ENCODE measurements at regions not wholly inside any gene's neighbourhood (a gene's known extent, or its start where the extent isn't known, plus 50 kb on each side); places are given as distances from the start of the nearest gene placed in this dataset.

DNA sequence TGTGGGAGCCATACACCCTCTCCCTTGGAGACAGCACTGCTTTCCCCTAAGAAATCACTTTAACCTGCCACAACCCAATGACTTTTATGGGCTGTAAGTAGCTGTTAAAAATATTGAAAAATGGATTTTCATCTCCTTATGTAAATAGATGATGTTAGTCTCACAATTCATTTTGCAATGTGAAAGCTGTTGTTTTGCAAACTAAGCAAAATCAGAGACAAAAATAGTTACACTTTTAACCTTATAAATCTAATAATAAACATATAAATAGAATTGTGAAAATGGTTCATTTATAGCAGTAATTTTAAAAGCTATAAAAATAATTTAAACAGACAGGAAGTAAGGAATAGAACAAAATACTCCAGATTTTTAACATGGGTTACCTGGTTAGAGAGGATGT, 268.8 kb upstream of the MAGI2 start:
- intact Hi-C loops (cut with micrococcal nuclease): no loop called here

DNA sequence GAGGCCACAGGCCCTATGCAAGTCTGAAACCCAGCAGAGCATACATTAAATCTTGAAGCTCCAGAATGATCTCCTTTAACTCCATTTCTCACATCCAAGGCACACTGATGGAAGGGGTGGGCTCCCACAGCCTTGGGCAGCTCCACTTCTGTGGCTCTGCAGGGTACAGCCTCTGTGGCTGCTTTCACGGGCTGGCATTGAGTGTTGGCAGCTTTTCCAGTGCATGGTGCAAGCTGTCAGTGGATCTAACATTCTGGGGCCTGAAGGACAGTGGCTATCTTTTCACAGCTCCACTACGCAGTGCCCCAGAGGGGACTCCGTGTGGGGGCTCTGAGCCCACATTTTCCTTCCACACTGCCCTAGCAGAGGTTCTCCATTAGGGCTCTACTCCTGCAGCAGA, 265.7 kb upstream of the MAGI2 start:
- intact Hi-C loops (cut with micrococcal nuclease): no loop called here

DNA sequence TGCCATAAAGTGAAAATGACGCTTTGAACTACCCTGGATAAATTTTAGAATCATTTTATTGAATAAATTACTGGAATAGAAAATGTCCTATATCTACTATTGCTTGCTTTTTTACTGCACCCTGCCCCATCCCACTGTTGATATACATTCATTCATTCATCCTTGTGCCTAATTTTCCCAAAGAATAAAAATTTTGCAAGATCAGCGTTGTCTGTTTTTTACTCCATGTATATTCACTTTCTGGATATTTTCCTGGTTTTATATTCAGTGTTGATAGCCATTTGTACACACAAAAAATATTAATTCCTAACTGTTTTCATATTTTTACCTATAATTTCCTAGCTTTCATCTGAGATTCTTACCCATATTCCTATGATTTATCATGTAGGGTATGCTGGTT, 262.9 kb upstream of the MAGI2 start:
- intact Hi-C loops (cut with micrococcal nuclease): no loop called here

DNA sequence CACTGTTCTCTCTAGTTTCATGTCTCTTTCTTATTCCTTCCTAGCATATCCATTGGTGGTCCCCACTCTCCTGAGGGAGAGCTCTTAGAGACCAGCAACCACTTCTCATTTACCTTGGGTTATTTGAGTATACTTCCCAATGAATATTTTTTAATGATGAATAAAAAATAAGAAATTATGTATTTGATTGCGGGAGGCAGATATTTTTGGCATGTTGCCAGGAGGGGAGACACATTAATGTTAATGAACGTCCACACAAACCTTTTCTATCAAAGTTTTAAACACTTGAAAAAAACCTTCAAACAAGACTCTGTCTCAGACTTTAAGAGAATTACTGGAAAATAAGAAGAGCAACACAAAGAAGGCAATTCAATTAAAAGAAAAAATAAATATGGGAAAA, 260.6 kb upstream of the MAGI2 start:
- intact Hi-C loops (cut with micrococcal nuclease): no loop called here

DNA sequence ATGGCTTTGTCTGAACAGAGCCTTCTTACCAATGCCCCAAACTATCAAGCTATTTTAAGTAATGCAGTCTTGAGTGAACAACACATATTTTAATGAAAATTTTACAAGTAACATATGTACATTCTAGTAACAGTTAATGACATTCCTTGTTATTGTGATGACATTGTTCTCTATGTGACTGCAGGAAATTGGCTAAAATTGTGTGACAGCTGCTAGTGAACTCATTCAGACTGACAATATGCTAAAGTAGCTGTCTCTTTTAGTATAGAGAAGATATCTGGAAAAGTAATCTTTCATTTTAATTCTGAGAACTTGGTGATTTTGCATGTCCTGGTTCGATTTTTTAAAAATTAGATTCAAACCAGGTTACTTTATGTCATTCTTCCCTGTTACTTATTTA, 259.8 kb upstream of the MAGI2 start:
- intact Hi-C loops (cut with micrococcal nuclease): no loop called here

DNA sequence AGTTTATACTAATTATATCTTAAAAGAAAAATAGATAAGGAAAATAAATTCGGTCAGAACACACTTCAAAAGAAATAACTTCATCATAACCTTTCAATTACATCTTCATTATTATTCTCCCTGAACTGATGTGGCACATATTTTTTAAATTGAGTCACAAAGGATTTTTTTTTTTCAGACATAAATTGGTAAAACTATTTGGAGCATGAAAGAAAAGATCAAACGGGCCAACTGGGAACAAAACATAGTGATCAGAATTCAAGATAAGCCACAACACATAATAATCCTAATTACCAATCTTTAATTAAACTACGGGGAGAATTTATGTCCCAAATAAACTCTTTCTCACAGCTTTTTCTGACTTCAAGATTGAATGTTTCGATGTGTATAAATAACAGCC, 258.2 kb upstream of the MAGI2 start:
- intact Hi-C loops (cut with micrococcal nuclease): no loop called here

DNA sequence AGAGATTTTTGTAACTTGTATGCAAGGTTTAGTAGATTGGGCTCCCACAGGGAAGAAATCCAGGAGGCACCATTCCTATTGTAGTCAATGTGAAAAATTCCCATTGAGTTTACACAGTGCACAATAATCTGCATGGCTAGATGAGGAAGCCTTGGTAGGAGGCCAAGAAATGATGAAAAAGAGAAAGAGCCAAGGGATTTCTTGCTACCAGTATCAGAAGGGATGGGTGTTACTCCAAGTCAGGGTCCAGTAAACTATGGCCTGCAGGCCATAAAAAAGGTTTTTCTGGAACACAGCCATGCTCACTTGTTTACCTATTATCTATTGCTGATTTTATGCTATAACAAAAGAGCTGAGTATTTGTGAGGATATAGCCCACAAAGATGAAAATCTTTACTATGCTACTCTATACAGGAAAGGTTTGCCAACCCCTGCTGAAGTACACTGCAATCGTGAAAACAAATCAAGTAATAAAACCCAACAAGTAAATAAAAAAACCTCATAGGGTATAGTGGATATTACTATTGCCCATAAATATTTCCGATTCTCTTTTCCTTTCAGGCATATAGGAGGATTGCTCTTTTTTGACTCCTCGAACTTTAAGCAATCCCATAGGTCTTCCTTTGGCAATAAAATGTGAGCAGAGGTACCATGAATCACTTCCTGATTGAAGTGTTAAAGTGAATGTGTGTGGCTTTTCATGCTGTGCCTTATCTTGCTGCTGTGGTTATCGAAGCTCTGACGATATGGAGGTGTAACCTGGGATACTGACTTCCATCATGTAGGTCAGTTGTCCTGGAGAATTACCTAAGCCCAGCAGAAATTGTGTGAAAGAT, 256.3 kb upstream of the MAGI2 start:
- intact Hi-C loops (cut with micrococcal nuclease): loop anchor here (5.0 kb wide), 1 partner anchor 1558 kb away; no protein-coding TSS in a partner anchor

DNA sequence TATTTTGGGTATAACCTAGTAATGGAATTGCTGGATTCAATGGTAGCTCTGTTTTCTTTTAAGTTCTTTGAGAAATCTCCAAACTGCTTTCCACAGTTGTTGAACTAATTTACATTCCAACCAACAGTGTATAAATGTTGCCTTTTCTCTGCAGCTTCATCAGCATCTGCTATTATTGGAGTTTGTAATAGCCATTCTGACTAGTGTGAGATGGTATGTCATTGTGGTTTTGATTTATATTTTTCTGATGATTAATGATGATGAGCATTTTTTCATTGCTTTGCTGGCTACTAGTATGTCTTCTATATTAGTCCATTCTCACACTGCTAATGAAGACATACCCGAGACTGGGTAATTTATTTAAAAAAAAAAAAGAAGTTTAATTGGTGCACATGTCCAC, 248.6 kb upstream of the MAGI2 start:
- intact Hi-C loops (cut with micrococcal nuclease): no loop called here

DNA sequence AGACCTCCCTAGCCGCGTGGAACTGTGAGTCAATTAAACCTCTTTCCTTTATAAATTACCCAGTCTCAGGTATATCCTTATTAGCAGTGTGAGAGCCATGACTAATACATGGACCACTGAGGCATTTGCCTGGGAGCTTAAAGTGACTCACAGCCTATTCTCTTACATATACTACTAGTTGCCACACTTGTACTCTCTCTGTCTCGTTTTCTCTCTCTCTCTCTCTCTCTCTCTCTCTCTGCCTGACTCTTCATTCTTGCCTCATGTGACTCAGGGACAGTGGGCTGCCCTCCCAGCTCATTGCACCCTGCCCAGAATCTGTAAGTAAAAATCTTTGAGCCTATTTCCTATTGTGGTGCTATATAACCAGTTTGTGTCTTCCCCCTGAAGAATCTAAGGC, 238.5 kb upstream of the MAGI2 start:
- intact Hi-C loops (cut with micrococcal nuclease): no loop called here

DNA sequence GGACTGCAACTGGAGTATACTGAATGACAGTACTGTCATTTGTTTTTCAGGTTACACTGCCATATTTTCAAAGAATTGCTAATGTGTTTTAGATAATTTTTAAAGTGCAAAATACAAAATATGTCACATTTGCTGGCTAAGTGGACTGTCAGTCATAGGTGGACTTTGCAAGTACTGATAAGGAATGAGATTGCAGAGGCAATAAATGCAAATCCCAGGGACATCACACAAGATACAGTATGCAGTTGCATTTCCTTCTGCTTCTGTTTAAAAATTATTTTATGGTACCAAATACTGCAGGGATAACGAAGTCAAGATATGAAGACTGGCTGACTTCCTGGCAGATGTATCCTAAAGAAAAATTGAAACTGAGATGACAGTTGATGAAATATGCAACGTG, 237.6 kb upstream of the MAGI2 start:
- intact Hi-C loops (cut with micrococcal nuclease): no loop called here

DNA sequence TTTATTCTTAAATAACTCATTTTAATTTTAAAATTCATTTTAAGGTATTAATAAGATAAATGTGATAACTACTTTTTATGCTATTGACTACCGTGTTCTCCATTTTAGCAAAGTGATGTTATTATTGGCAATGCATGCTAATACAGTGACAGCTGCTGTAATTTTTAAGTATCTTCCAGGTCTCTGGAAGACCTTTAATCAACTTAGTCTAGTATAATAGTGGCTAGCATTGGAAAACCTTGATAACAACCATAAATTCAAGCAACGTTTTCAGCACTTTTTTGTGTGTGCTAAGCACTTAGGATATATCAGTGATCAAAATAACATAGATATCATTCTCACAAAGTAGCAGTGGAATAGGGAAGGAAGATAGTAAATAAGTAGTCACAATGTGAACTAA, 230.9 kb upstream of the MAGI2 start:
- intact Hi-C loops (cut with micrococcal nuclease): no loop called here

DNA sequence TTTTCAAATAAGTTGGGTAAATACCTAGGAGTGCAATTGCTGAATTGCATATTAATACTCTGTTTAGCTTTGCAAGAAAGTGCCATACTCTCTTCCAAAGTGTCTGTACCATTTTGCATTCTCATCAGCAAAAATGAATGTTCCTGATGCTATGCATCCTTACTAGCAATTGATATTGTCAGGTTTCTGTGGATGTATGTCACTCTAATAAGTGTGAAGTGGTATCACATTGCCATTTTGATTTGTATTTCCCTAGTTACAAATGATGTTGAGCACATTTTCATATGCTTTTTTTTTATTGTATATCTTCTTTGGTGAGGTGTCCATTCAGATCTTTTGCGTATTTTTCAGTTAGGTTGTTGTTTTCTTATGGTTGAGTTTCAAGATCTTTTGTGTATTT, 230.4 kb upstream of the MAGI2 start:
- intact Hi-C loops (cut with micrococcal nuclease): no loop called here

DNA sequence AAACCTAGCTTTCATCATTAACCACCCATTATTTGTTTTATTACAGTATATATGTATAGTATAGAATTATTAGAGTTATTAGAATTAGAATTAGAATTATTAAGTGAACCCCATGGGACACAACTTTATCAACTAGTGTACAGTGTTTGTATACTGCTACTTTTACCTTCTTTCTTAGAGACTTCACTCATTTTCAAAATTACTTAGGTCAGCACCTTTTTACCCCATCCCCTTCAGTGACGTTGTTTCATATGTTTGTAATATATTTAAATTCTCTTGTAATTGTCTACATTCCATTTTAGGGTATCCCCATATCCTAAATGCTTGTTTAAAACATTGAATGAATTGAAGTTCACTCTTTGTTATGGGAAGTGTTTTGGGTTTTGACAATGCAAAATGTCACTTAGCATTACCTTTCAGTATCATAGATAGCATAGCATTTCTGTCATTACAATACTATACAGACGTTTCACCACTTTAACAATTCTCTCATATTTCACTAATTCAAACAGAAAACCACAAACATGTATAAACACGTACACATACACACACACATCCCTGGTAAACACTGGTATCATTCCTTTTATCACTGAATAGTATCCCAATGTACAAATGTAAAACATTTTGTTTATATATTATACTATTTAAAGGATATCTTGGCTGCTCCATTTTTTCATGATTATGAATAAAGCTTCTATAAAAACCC, 229.9 kb upstream of the MAGI2 start:
- intact Hi-C loops (cut with micrococcal nuclease): no loop called here

DNA sequence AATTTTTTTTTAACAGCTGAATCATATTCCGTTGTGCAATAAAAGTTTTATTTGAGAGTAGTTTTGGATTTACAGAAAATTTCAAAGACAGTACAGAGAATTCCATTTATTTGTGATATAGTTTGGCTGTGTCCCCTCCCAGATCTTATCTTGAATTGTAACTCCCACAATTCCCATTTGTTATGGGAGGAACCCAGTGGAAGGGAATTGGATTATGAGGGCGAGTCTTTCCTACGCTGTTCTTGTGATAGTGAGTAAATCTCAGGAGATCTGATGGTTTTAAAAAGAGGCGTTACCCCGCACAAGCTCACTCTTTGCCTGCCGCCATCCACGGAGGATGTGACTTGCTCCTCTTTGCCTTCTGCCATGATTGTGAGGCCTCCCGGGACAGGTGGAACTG, 228.0 kb upstream of the MAGI2 start:
- intact Hi-C loops (cut with micrococcal nuclease): no loop called here

DNA sequence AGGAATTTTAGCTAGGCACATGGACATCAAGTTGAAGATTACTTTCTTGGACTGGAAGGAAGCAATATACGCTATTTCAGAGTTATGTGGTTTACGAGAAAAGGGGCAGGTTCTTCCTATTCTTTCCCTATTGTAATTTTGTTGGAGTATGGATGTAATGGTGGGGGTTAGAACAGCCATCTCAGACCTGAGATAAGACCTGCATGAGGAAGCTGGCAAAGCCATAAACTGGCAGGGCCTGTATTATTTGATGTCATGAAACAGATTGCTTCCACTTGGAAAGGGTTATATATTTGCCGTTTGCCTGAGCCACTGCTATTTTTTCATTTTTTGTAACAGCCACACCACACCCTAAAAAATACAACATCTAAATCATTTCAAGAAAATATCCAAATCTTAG, 220.5 kb upstream of the MAGI2 start:
- intact Hi-C loops (cut with micrococcal nuclease): no loop called here

DNA sequence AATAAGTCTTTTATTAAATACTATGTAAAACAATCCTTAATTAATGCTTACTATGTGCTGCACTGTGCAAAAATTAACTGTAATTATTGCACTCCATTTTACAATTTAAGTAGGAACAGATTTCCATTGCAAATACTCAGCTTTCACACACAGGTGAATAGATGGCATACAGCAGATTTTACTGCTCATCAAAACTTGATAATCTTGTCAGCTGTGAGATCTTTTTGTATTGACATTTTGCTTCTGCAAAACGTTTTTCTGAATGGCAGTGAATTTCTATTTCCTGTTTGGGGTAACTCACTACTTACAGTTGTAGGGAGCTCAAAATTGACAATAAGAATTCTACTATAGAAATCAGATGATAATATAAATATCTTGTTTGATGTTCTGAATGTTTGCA, 220.0 kb upstream of the MAGI2 start:
- intact Hi-C loops (cut with micrococcal nuclease): no loop called here

DNA sequence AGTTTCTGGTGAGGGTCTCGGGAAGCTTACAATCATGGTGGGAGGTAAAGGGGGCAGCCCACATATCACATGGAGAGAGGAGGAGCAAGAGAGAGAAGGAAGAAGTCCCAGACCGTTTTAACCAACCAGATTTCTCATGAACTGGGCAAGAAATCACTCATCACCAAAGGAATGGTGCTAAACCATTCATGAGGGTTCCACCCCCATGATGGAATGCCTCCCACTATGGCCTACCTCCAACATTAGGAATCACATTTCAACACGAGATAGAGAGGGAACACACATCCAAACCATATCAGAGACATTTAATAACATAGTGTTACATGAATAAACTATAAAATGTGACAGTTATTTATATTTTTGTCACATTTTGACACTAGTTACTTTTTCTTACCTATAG, 214.8 kb upstream of the MAGI2 start:
- intact Hi-C loops (cut with micrococcal nuclease): no loop called here

DNA sequence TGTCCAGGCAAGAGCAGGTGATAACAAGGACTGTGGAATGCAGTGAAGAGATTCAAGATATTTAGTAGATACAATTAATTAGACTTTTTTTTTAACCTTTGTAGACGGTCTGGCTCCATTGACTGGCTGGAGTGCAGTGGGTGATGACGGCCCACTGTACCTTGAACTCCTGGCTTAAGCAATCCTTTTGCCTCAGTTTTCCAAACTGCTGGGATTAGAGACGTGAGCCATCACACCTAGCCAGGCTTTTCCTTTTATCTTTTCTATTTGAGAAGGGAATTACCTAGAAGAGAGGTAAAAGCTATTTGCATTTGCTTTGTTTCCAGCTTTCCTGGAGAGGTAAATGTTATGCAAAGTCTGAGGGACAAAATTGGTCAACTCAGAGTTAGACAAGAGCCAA, 213.0 kb upstream of the MAGI2 start:
- intact Hi-C loops (cut with micrococcal nuclease): no loop called here

DNA sequence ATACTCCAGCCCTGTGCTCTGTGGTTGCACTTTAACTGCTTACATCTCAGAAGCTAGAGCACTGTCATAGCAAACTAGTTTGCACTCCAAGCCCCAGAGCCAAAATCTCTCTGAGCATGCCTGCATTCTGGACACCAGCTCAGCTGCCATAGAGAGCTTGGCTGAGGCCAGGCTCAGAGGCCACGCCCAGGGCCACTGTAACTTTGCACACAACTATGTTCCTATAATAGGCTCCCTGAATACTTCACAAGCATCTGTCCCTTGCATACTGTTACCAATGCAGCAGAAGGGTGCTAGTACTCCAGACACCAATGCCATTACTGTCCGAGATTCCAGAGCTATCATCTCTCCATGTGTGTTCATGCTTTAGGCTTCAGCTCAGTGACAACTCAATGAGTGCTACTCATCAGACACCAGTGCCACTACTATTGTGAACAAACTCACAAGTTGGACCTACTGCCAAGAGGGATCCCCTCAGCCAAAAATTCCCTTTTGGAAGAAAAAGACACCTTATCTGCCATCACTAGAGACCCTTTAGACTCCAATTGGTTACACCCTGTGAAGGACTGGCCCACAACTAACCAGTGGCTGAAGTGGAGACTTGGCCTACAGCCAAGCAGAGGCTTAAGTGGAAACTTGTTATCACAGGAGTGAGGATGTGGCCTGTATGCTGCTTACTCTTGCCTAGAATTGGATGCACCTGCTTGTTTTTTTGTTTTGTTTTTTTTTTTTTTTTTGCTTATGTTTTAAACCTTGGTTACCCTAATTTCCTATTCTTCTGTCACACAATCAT, 211.6 kb upstream of the MAGI2 start:
- intact Hi-C loops (cut with micrococcal nuclease): no loop called here

DNA sequence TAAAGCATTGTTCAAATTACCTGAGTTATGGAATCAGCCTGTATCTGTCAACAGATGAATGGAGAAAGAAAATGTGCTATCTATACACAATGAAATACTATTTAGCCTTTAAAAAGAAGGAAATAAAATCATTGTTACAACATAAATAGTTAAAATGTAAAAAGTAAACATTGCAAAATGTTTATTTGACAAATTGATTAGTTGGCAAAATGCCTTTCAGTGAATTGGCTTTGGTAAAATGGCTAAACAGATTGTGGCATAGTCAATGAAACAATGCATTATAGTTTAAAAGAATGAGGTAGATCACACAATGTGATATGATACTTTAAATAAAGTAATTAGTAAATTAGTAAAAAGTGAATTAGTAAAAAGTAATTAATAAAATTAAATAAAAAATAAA, 204.8 kb upstream of the MAGI2 start:
- intact Hi-C loops (cut with micrococcal nuclease): no loop called here

DNA sequence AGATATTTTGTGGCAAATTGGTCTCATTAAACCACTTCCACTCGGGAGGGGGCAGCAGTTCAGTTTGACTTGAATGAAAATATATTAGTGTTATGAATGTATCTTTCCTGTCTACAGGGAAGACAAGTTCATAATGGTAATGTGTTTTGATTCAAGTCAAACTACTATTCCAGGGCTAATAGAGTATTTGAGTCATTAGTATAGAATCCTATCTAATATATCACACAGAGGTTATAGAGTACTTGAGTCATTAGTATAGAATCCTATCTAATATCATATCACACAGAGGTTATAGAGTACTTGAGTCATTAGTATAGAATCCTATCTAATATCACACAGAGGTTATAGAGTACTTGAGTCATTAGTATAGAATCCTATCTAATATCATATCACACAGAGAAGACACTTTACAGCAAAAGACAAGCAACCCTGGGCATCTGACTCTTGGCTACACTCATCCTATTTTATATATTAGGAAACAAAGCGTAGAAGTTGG, 199.7 kb upstream of the MAGI2 start:
- intact Hi-C loops (cut with micrococcal nuclease): no loop called here

DNA sequence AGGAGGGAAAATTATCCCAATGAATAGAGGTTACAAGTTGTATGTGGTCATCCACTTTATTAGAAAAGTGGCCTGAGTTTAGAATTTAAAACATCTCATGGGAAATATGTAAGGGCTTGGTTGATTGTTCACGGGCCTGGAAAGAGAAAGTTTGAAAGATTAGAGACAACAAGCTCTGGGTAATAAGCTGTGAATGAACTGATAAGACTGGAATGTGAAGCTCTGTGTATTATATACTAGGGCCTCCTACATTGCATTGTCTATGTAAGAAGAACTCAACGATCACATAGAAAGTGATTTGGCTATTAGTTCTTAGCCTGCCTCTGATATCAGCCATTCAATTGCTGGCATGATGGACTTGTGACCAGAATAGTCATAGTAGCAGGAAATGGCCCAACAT, 199.2 kb upstream of the MAGI2 start:
- intact Hi-C loops (cut with micrococcal nuclease): no loop called here
